GM19238 (cell line): ENCODE measurements at regions not wholly inside any gene's neighbourhood (a gene's known extent, or its start where the extent isn't known, plus 50 kb on each side); places are given as distances from the start of the nearest gene placed in this dataset.
"Not testable (repeated sequence)": the region's sequence is repeated elsewhere in the genome, so short reads cannot be mapped to it uniquely, and the experiment has no call there.

Experiments
- DNase-seq: peaks from one replicate; pipeline ENCODE4 v3.0.0; 2011; ENCODE audit warnings: low spot score; ENCODE audit not compliant: insufficient read length

- no peak for DNase-seq
Observed at GRCh38 chr6:112504621-112505020, 157.5 kb downstream of the RFPL4B start.

DNA sequence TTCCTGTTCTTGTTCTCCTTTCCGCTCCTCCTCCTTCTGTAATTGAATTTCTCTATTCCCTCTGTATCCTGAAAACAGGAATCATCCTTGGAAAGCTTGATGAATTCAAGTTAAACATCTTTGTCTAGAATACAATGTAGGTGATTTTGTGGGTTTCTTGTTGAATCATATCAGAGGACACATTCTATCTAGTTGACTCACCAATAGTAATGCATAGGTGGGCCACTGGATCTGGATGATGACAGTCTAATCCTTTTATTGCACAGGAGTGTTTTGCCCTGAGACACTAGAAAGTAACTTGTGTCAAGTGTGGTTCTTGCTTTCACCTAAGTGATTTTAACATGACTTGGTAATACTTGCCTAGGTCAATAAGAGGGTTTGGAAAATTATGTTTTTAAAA is 164.3 kb downstream of the RFPL4B start:
- no peak for DNase-seq

DNA sequence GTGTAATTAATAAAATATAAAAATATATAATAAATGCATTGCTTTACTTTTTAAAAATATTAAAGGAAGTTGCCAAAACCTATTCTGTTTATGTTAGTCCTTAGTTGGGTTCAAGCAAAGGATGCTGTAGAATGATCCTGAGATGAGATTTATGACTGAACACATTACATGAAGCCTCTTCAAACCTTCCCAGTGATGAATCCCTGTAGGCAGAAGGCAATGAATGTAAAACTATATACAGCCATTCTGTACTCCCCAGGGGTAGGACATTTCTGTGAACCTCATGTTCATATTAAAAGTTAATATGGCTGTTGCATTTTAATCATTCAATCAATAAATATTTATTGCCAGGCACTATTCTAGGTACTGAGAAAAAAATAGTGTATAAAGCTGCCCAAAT is 166.0 kb downstream of the RFPL4B start:
- DNase-seq = no peak

DNA sequence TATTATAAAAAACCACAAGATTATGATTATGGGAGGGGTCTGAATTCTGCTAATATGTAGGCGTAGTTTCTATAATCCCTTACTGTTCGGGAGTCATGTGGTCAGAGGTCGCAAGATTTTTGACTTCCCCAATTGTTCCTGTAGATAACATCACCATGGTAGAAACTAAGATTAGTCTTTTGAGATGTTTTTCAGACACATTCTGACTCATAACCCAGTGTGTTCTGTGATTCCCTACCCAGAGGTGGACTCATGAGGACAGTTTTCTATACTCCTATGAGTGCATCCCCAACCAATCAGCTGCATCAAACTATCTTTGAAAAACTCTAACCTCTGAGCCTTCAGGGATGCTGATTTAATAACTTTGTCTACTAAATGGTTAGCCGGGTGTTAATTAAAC is 175.5 kb downstream of the RFPL4B start:
- no peak for DNase-seq

DNA sequence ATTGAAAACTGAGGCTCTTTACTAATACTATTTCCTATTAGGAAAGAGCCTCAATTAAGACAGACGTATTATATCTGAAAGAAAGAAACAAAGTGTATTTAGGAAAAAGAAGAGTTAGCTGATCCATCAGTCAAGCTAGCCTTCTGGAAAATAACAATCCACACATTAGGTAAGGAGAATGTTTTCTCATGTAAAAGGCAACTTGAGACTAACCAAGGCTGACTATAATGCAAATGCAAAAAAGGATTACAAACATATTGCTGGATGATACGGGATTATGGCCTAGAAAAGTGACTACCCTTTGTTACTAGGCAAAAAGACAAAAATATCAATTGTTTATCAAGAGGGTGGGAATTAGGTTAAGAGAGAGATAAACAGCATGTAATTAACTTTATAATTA is 176.9 kb downstream of the RFPL4B start:
- no peak for DNase-seq

- DNase-seq = no peak
Observed at GRCh38 chr6:112525749-112526148, 178.6 kb downstream of the RFPL4B start.

DNA sequence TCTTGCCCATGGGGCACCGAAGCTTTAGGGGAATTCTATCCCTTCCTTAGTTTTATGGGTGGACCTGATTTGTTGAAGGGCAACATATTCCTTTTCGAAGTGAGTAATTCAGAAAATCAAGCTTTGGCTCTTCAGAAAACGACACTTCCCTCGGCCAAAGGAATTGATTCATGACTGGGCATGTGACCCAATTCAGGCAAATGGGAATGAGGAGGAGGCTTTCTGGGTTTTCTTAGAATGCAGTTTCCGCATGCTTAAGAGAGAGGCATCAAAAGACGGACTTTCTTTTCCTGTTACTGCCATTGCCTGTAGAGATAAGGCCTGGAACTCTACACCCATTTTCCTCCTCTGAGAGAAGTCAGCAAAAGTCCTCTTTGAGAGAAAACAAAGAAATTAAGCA is 179.5 kb downstream of the RFPL4B start:
- no peak for DNase-seq

DNA sequence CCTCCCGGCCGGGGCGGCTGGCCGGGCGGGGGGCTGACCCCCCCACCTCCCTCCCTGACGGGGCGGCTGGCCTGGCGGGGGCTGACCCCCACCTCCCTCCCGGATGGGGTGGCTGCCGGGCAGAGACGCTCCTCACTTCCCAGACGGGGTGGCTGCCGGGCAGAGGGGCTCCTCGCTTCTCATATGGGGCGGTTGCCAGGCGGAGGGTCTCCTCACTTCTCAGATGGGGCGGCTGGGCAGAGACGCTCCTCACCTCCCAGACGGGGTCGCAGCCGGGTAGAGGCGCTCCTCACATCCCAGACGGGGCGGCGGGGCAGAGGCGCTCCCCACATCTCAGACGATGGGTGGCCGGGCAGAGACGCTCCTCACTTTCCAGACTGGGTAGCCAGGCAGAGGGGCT is 181.2 kb downstream of the RFPL4B start:
- not testable (repeated sequence) for DNase-seq

- DNase-seq = no peak
Observed at GRCh38 chr6:112535816-112536215, 188.7 kb downstream of the RFPL4B start.

DNA sequence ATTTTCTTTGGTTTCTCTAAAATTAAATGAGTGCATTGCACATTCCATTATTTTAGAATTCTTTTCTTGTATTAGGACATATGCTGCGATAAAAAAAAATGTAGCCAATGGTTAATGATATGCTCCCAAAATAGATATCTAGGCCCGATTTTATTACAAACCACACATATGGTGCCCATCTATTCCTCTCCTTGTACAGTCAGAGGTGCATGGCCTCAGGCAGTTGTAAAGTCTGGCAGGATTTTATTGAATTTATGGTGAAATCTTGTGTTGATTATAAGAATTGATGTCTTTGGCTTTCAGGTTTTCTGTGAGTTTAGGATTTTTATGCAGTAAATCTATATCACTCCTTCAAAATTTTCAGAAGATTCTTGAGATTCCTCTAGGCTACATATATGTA is 192.2 kb downstream of the RFPL4B start:
- DNase-seq = no peak

- DNase-seq = not testable (repeated sequence)
Observed at GRCh38 chr6:112541847-112542246, 194.7 kb downstream of the RFPL4B start.

DNA sequence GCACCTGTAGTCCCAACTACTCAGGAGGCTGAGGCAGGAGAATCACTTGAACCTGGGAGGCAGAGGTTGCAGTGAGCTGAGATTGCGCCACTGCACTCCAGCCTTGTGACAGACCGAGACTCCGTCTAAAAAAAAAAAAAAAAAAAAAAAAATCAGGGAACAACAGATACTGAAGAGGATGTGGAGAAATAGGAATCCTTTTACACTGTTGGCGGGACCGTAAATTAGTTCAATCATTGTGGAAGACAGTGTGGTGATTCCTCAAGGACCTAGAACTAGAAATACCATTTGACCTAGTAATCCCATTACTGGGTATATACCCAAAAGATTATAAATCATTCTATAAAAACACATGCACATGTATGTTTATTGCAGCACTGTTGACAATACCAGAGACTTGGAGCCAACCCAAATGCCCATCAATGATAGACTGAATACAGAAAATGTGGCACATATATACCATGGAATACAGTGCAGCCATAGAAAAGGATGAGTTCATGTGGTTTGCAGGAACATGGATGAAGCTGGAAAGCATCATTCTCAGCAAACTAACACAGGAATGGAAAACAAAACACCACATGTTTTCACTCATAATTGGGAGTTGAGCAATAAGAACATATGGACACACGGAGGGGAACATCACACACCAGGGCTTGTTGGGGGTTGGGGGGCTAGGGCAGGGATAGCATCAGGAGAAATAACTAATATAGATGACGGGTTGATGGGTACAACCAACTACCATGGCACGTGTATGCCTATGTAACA is 200.4 kb downstream of the RFPL4B start:
- DNase-seq = not testable (repeated sequence)

GRCh38 chr6:112549749-112550148 is 202.6 kb downstream of the RFPL4B start:
- no peak for DNase-seq

DNA sequence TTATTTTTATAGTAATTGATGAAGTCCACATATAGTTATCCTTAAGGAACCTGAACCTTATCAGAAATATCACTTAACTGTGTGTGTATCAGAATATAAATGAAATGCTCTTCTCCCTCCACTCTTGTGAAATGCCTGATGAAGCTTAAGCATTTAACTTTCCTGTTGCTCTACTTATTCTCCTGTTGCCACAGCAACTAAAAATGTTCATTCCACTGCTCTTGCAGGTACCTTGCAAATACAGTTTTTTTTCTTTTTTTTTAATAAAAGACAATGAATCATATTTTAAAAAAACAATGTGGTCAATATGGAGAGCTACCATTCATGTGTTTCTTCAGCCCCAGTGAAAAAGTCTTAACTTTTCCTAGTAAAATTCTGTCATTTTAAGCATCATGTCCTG is 210.3 kb downstream of the RFPL4B start:
- DNase-seq = no peak

DNA sequence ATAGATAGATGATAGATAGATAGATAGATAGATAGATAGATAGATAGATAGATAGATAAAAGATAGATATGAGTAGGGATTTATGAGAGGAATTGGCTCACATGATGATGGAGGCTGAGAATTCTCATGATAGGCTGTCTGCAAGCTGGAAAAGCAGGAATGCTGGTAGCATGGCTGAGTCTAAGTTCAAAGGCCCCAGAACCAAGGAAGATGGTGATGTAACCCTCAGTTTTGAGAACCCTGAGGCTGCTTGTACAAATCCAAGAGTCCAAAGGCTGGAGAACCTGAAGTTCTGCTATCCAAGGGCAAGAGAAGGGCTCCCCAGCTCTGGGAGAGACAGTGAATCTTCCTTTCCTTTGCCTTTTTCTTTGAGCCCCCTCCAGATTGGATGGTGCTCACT is 210.8 kb downstream of the RFPL4B start:
- DNase-seq = no peak

DNA sequence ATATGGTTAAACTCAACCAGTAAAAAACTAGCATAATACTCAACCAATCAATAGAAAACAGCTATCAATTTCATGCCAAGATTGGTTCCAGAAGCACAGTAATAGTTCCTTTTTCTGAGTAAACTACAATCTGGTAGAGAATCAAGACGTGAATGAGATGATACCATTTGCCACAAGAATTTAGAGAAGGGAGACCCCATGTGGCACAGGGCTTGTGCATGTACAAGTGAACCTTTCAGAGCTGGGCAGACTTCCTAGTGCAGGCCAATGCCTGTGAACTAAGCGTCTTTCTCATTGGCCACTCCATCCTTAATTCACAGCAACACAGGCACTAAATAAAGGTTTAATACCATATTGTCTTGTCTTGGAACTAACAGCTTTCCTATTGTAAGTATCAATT is 213.5 kb downstream of the RFPL4B start:
- no peak for DNase-seq

DNA sequence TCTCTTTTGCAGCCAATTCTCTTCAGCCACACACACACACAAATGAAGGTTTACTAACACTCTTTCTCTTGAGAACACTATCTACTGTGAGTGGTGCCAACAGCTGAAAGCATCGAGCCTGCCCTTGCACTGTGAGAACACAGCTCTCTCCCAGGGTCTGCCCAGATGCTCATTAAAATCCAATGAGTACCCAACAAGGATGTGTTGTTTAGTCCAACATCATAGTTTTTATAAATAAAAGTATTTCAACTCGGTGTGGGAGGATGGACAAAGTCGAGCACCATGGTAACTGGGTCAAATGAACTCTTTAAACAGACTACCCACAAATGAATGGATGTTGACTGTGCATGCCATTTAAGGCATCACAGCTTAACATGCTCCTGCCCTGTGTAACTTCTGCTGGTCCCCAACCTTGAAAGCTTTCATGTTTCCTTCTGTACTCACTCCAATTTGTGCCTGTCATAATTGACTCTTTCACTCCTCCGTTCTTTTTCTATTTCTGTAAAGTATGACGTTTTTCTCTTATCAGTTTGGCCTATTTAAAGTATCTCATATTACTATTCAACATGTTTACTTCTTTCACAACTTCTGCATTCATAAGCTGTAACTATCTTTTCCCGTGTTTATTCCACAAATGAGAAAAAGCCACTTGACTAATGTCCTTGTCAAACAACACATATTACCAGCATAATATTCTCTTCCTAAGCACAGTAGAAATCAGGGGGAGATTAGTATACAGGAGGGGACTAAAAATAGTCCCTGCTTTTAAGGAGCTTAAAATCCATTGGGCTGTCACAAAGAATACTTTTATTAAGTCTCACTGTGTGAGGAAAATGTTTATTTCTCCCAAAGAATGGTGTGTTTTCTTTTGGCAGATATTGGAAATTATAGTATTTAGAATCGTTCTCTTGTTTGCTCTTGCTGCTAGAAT is 215.4 kb downstream of the RFPL4B start:
- DNase-seq = no peak

- DNase-seq = no peak
Observed at GRCh38 chr6:112563368-112563767, 216.2 kb downstream of the RFPL4B start.

- no peak for DNase-seq
Observed at GRCh38 chr6:112568066-112568465, 220.9 kb downstream of the RFPL4B start.

- no peak for DNase-seq
Observed at GRCh38 chr6:112571488-112572270, 224.5 kb downstream of the RFPL4B start.

GRCh38 chr6:112574190-112574589 is 227.1 kb downstream of the RFPL4B start:
- no peak for DNase-seq
